ENCODE measurements at regions not wholly inside any gene's neighbourhood (a gene's known extent, or its start where the extent isn't known, plus 50 kb on each side); places are given as distances from the start of the nearest gene placed in this dataset.
A peak's percentile ranks its signal among the peaks of the same experiment; 100 is the strongest.
"Not testable (repeated sequence)": the region's sequence is repeated elsewhere in the genome, so short reads cannot be mapped to it uniquely, and the experiment has no call there.

GRCh38 chr6:1230281-1230680, 81.6 kb upstream of the FOXQ1 start:
- no peak for DNase-seq

- no peak for DNase-seq
Observed at GRCh38 chr6:1229808-1230207, 82.1 kb upstream of the FOXQ1 start.

GRCh38 chr6:1229301-1229700, 82.6 kb upstream of the FOXQ1 start:
- no peak for DNase-seq

- no peak for DNase-seq
Observed at GRCh38 chr6:1228754-1229191, 83.1 kb upstream of the FOXQ1 start.

GRCh38 chr6:1227935-1228753, 83.8 kb upstream of the FOXQ1 start:
- no peak for DNase-seq

- no peak for DNase-seq
Observed at GRCh38 chr6:1227600-1227934, 84.3 kb upstream of the FOXQ1 start.

- DNase-seq: no peak
Observed at GRCh38 chr6:1226277-1227099, 85.4 kb upstream of the FOXQ1 start.

GRCh38 chr6:1224514-1224913, 87.4 kb upstream of the FOXQ1 start:
- no peak for DNase-seq

- no peak for DNase-seq
Observed at GRCh38 chr6:1222728-1223595, 88.9 kb upstream of the FOXQ1 start.

GRCh38 chr6:1217396-1217795, 94.5 kb upstream of the FOXQ1 start:
- DNase-seq: no peak

- DNase-seq: no peak
Observed at GRCh38 chr6:1216488-1216974, 95.4 kb upstream of the FOXQ1 start.

- no peak for DNase-seq
Observed at GRCh38 chr6:1215884-1216487, 95.9 kb upstream of the FOXQ1 start.

GRCh38 chr6:1215023-1215422, 96.9 kb upstream of the FOXQ1 start:
- DNase-seq: no peak

- no peak for DNase-seq
Observed at GRCh38 chr6:1212919-1213318, 99.0 kb upstream of the FOXQ1 start.

- DNase-seq: not testable (repeated sequence)
Observed at GRCh38 chr6:1212138-1212537, 99.8 kb upstream of the FOXQ1 start.

- not testable (repeated sequence) for DNase-seq
Observed at GRCh38 chr6:1210631-1211030, 101.3 kb upstream of the FOXQ1 start.

GRCh38 chr6:1208876-1209275, 103.0 kb upstream of the FOXQ1 start:
- no peak for DNase-seq

GRCh38 chr6:1203546-1203945, 108.4 kb upstream of the FOXQ1 start:
- peak; percentile 53 for DNase-seq

- no peak for DNase-seq
Observed at GRCh38 chr6:1202201-1202600, 109.7 kb upstream of the FOXQ1 start.

GRCh38 chr6:1201547-1202200, 110.2 kb upstream of the FOXQ1 start:
- no peak for DNase-seq

- DNase-seq: no peak
Observed at GRCh38 chr6:1200409-1201101, 111.3 kb upstream of the FOXQ1 start.

- DNase-seq: no peak
Observed at GRCh38 chr6:1200081-1200408, 111.9 kb upstream of the FOXQ1 start.

Data from retina (tissue), 1 donor.